ENCODE measurements at regions not wholly inside any gene's neighbourhood (a gene's known extent, or its start where the extent isn't known, plus 50 kb on each side); places are given as distances from the start of the nearest gene placed in this dataset.

DNA sequence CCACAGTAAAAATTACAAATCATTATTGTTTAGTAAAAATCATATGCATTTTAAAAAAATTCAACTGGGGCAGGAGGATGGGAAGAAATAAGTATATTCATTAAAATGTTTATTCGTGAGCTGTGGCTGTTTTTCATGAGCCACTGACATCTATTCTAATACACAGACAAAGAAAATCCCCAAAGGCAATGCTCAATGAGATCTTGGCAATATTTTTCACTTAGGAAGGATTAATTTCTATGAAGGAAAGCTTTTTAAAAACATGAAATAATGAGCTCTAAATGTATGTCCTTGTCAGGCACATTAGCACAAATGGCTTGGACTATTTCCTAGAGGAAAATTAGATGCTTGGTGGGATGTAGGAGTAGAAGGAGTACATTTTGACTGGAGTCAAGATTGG is 262.0 kb upstream of the MMADHC start:
- H3K27ac ChIP-seq, result no peak overlapping the region
- no peaks in the 10 kb centered on the region for H3K36me3 ChIP-seq
- no peaks in the 10 kb centered on the region for H3K9me3 ChIP-seq
- DNase-seq, result no peak
- intact Hi-C loops (cut with DNase I), result no loop called here
- 36% methylated on average over 1 of the region's 1 CpG for WGBS, 2 donors
- H3K4me3 ChIP-seq, result no peak overlapping the region
- H3K27me3 ChIP-seq, result no peaks in the 10 kb centered on the region
- H3K4me1 ChIP-seq, result no peaks in the 10 kb centered on the region
- no peak for TF ChIP-seq POLR2A (IDR thresholded peaks at IDR 0.05)
- TF ChIP-seq, protein P1, sequence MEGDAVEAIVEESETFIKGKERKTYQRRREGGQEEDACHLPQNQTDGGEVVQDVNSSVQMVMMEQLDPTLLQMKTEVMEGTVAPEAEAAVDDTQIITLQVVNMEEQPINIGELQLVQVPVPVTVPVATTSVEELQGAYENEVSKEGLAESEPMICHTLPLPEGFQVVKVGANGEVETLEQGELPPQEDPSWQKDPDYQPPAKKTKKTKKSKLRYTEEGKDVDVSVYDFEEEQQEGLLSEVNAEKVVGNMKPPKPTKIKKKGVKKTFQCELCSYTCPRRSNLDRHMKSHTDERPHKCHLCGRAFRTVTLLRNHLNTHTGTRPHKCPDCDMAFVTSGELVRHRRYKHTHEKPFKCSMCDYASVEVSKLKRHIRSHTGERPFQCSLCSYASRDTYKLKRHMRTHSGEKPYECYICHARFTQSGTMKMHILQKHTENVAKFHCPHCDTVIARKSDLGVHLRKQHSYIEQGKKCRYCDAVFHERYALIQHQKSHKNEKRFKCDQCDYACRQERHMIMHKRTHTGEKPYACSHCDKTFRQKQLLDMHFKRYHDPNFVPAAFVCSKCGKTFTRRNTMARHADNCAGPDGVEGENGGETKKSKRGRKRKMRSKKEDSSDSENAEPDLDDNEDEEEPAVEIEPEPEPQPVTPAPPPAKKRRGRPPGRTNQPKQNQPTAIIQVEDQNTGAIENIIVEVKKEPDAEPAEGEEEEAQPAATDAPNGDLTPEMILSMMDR (IDR thresholded peaks at IDR 0.05), result no peak

DNA sequence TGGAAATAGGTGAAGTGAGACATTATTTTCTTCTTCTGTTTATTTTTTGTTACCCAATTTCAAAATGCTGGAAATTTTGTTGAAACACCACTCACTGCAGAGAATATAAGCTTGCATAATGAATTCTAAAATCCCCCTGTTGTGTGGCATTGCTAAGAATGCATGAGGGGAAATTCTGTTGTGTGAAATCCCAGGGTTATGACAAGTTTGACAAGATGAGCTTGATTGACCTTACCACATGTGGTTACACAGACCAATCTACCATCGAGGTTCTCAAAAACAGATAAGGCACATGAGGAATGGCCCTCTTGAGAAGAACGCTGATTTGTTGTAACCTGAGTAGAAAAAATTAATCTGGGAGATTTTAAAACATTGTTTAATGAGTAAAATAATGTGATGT is 261.6 kb upstream of the MMADHC start:
- Histone ChIP-seq H3K27ac (no peak overlapping the region), H3K27me3 (no peaks in the 10 kb centered on the region), H3K36me3 (no peaks in the 10 kb centered on the region), H3K4me3 (no peak overlapping the region), H3K4me1 (no peaks in the 10 kb centered on the region), H3K9me3 (no peaks in the 10 kb centered on the region)
- 38 to 48% methylated on average over 2 of the region's 2 CpGs for whole genome bisulfite sequencing, 2 donors
- TF ChIP-seq, protein P1 (IDR thresholded peaks at IDR 0.05), result no peak
- TF ChIP-seq POLR2A (IDR thresholded peaks at IDR 0.05), result no peak
- intact Hi-C loops (cut with DNase I), result no loop called here
- no peak for DNase-seq

DNA sequence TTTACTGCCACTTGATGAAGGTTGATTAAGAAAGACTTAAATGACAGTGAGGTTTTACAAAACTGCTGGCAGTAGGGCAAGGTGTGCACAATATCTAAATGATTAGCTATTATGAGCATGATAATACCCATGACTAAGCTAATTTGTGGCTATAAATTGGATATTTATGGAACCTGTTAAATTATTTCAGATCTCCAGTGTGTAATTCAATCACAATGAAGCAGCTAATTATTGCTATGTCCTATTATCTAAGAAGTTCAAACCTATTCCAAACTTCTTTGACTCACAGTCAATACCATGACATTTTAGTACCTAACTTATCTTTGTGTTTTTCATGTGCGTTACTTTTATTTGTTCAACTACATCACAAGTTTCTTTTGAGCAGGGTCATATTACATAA is 253.8 kb upstream of the MMADHC start:
- WGBS, 2 donors, result 20 to 53% methylated on average over 1 of the region's 1 CpG
- H3K27me3 ChIP-seq, result no peaks in the 10 kb centered on the region
- H3K4me3 ChIP-seq, result no peak overlapping the region
- H3K4me1 ChIP-seq, result no peaks in the 10 kb centered on the region
- H3K27ac ChIP-seq, result no peak overlapping the region
- H3K9me3 ChIP-seq, result no peaks in the 10 kb centered on the region
- no peaks in the 10 kb centered on the region for H3K36me3 ChIP-seq
- no peak for DNase-seq
- intact Hi-C loops (cut with DNase I), result no loop called here
- TF ChIP-seq POLR2A (IDR thresholded peaks at IDR 0.05), result no peak
- TF ChIP-seq, protein P1 (IDR thresholded peaks at IDR 0.05), result no peak

DNA sequence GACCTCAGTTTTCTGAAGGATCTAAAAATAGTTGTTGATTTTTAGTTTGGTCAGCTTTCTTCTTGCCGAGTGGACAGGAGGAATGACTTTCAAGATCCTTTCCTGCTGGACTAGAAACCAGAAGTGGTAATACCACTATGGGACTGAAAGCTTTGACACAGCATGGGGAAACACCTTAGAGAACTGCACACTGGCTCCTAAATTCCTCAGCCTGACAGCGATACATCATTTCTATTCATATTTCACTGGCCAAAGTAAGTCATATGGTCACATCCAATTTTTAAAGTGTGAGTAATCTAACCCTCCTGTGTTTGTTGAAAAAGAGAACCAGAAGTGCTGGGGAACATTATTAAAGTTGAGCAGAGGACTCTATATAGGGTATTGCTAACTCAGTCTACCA is 244.7 kb upstream of the MMADHC start:
- intact Hi-C loops (cut with DNase I), result no loop called here
- 74 to 86% methylated on average over 2 of the region's 2 CpGs for WGBS, 2 donors
- no peak for DNase-seq
- TF ChIP-seq, protein P1 (IDR thresholded peaks at IDR 0.05), result no peak
- no peak for TF ChIP-seq POLR2A (IDR thresholded peaks at IDR 0.05)
- no peak overlapping the region for H3K27ac ChIP-seq
- no peaks in the 10 kb centered on the region for H3K36me3 ChIP-seq
- H3K27me3 ChIP-seq, result no peaks in the 10 kb centered on the region
- no peak overlapping the region for H3K4me3 ChIP-seq
- no peaks in the 10 kb centered on the region for H3K4me1 ChIP-seq
- no peaks in the 10 kb centered on the region for H3K9me3 ChIP-seq

DNA sequence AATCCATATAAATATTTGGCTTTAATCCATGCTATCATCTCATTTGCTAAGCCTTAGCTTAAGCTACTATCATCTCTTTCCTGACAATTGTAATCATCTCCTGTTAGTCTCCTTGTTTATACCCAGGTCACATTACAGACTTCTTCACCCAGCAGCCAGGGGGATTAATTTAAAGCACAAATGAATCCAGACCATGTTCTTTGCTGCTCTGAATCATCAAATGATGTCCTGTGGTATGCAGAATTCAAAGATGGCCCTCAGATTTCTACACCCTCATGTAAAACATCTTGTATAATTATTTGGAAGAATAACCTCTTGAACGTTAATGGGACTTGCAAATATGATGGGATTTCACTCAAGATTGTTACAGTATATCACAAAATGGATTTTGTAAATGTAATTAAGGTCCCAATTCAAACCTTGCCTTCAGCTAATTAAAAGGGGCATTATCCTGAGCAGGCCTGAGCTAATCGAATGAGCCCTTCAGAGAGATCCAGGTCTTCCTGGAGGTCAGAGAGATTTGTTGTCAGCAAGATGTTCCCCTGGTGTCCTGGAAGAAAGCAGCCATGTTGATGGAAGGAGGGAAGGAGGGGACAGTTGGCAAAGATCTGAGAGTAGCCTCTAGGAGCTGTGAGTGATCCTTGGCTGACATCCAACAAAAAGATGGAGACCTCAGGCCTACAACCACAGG is 241.1 kb upstream of the MMADHC start:
- TF ChIP-seq, protein P1 (IDR thresholded peaks at IDR 0.05), result no peak
- no peak for TF ChIP-seq POLR2A (IDR thresholded peaks at IDR 0.05)
- Histone ChIP-seq H3K27me3 (no peaks in the 10 kb centered on the region), H3K4me1 (no peaks in the 10 kb centered on the region), H3K4me3 (no peak overlapping the region), H3K27ac (no peak overlapping the region), H3K36me3 (no peaks in the 10 kb centered on the region), H3K9me3 (no peaks in the 10 kb centered on the region)
- DNase-seq, result no peak
- 70 to 81% methylated on average over 2 of the region's 2 CpGs for WGBS, 2 donors
- intact Hi-C loops (cut with DNase I), result no loop called here

Measured in esophagus squamous epithelium (tissue), 5 donors.